ENCODE measurements at regions not wholly inside any gene's neighbourhood (a gene's known extent, or its start where the extent isn't known, plus 50 kb on each side); places are given as distances from the start of the nearest gene placed in this dataset.
"Not testable (repeated sequence)": the region's sequence is repeated elsewhere in the genome, so short reads cannot be mapped to it uniquely, and the experiment has no call there.

GRCh38 chr7:153100691-153101237 lies 341.2 kb downstream of the ACTR3B start:
- intact Hi-C loops (cut with DNase I), result no loop called here
- no peak for ATAC-seq
- no peaks in the 10 kb centered on the region for H3K27me3 ChIP-seq
- no peak overlapping the region for H3K4me3 ChIP-seq
- no peak for DNase-seq
- WGBS (ENCODE audit: insufficient coverage, low coverage, low lambda C conversion rate, missing lambda C conversion rate), result 69% methylated on average over 11 of the region's 11 CpGs
- no peaks in the 10 kb centered on the region for H3K36me3 ChIP-seq
- no peaks in the 10 kb centered on the region for H3K4me1 ChIP-seq
- H3K9me3 ChIP-seq, result no peaks in the 10 kb centered on the region
- TF ChIP-seq CTCF (IDR thresholded peaks at IDR 0.05), result no peak
- no peak for TF ChIP-seq POLR2A (IDR thresholded peaks at IDR 0.05)
- no peak overlapping the region for H3K27ac ChIP-seq

- Histone ChIP-seq H3K4me1 (no peaks in the 10 kb centered on the region), H3K36me3 (no peaks in the 10 kb centered on the region), H3K27me3 (no peaks in the 10 kb centered on the region), H3K27ac (no peak overlapping the region), H3K9me3 (no peaks in the 10 kb centered on the region), H3K4me3 (no peak overlapping the region)
- DNase-seq (no peak), ATAC-seq (no peak)
- intact Hi-C loops (cut with DNase I), result no loop called here
- TF ChIP-seq CTCF (IDR thresholded peaks at IDR 0.05), result no peak
- no peak for TF ChIP-seq POLR2A (IDR thresholded peaks at IDR 0.05)
- 66% methylated on average over 3 of the region's 6 CpGs for WGBS (ENCODE audit: insufficient coverage, low coverage, low lambda C conversion rate, missing lambda C conversion rate)
Measured at GRCh38 chr7:153103202-153103601, 343.6 kb downstream of the ACTR3B start.

GRCh38 chr7:153107826-153108225 lies 348.3 kb downstream of the ACTR3B start:
- TF ChIP-seq POLR2A (IDR thresholded peaks at IDR 0.05), result no peak
- TF ChIP-seq CTCF (IDR thresholded peaks at IDR 0.05), result no peak
- no peaks in the 10 kb centered on the region for H3K9me3 ChIP-seq
- DNase-seq (no peak), ATAC-seq (no peak)
- H3K4me1 ChIP-seq, result no peaks in the 10 kb centered on the region
- H3K27me3 ChIP-seq, result no peaks in the 10 kb centered on the region
- no peak overlapping the region for H3K27ac ChIP-seq
- intact Hi-C loops (cut with DNase I), result no loop called here
- 45% methylated on average over 5 of the region's 5 CpGs for WGBS (ENCODE audit: insufficient coverage, low coverage, low lambda C conversion rate, missing lambda C conversion rate)
- H3K4me3 ChIP-seq, result no peak overlapping the region
- no peaks in the 10 kb centered on the region for H3K36me3 ChIP-seq

GRCh38 chr7:153109566-153109965 lies 350.0 kb downstream of the ACTR3B start:
- intact Hi-C loops (cut with DNase I), result no loop called here
- 69% methylated on average over 3 of the region's 8 CpGs for WGBS (ENCODE audit: insufficient coverage, low coverage, low lambda C conversion rate, missing lambda C conversion rate)
- Histone ChIP-seq H3K36me3 (no peaks in the 10 kb centered on the region), H3K27ac (no peak overlapping the region), H3K4me1 (no peaks in the 10 kb centered on the region), H3K9me3 (no peaks in the 10 kb centered on the region), H3K4me3 (no peak overlapping the region), H3K27me3 (no peaks in the 10 kb centered on the region)
- TF ChIP-seq POLR2A (IDR thresholded peaks at IDR 0.05) (no peak), CTCF (IDR thresholded peaks at IDR 0.05) (no peak)
- DNase-seq (no peak), ATAC-seq (no peak)

- ATAC-seq (no peak), DNase-seq (no peak)
- Histone ChIP-seq H3K36me3 (no peaks in the 10 kb centered on the region), H3K27me3 (no peaks in the 10 kb centered on the region), H3K4me1 (no peaks in the 10 kb centered on the region), H3K4me3 (no peak overlapping the region), H3K9me3 (no peaks in the 10 kb centered on the region), H3K27ac (no peak overlapping the region)
- 84% methylated on average over 5 of the region's 5 CpGs for WGBS (ENCODE audit: insufficient coverage, low coverage, low lambda C conversion rate, missing lambda C conversion rate)
- no peak for TF ChIP-seq POLR2A (IDR thresholded peaks at IDR 0.05)
- TF ChIP-seq CTCF (IDR thresholded peaks at IDR 0.05), result no peak
- intact Hi-C loops (cut with DNase I), result no loop called here
Measured at GRCh38 chr7:153110606-153111005, 351.1 kb downstream of the ACTR3B start.

GRCh38 chr7:153122255-153122654 lies 362.7 kb downstream of the ACTR3B start:
- intact Hi-C loops (cut with DNase I); H3K4me3 ChIP-seq; H3K4me1 ChIP-seq; H3K27ac ChIP-seq; H3K27me3 ChIP-seq; H3K9me3 ChIP-seq; DNase-seq; ATAC-seq; H3K36me3 ChIP-seq: not testable (repeated sequence)
- WGBS (ENCODE audit: insufficient coverage, low coverage, low lambda C conversion rate, missing lambda C conversion rate), result 72% methylated on average over 6 of the region's 8 CpGs
